ENCODE measurements at regions not wholly inside any gene's neighbourhood (a gene's known extent, or its start where the extent isn't known, plus 50 kb on each side); places are given as distances from the start of the nearest gene placed in this dataset.

GRCh38 chr2:225995796-225996461, 596.4 kb downstream of the NYAP2 start:
- Mint-ChIP-seq H3K27me3 (ENCODE audit: unreplicated experiment) (no peaks in the 10 kb centered on the region), H3K9me3 (ENCODE audit: unreplicated experiment) (no peaks in the 10 kb centered on the region), H3K27ac (ENCODE audit: unreplicated experiment) (no peak overlapping the region), H3K4me1 (ENCODE audit: unreplicated experiment) (no peaks in the 10 kb centered on the region), H3K36me3 (ENCODE audit: low read depth, unreplicated experiment) (no peaks in the 10 kb centered on the region), H3K4me3 (ENCODE audit: unreplicated experiment) (no peak overlapping the region)
- TF ChIP-seq CTCF (IDR thresholded peaks at IDR 0.05; ENCODE audit: unreplicated experiment) = no peak
- no peak for DNase-seq (ENCODE audit: low spot score)

- H3K27ac Mint-ChIP-seq (ENCODE audit: unreplicated experiment) = no peak overlapping the region
- H3K27me3 Mint-ChIP-seq (ENCODE audit: unreplicated experiment) = no peaks in the 10 kb centered on the region
- TF ChIP-seq CTCF (IDR thresholded peaks at IDR 0.05; ENCODE audit: unreplicated experiment) = no peak
- no peaks in the 10 kb centered on the region for H3K9me3 Mint-ChIP-seq (ENCODE audit: unreplicated experiment)
- no peak for DNase-seq (ENCODE audit: low spot score)
- H3K4me3 Mint-ChIP-seq (ENCODE audit: unreplicated experiment) = no peak overlapping the region
- H3K36me3 Mint-ChIP-seq (ENCODE audit: low read depth, unreplicated experiment) = no peaks in the 10 kb centered on the region
- no peaks in the 10 kb centered on the region for H3K4me1 Mint-ChIP-seq (ENCODE audit: unreplicated experiment)
These were observed 595.4 kb downstream of the NYAP2 start for GRCh38 chr2:225994748-225995405.

GRCh38 chr2:225993430-225993829, 593.9 kb downstream of the NYAP2 start:
- Mint-ChIP-seq H3K4me1 (ENCODE audit: unreplicated experiment) (no peaks in the 10 kb centered on the region), H3K27ac (ENCODE audit: unreplicated experiment) (no peak overlapping the region), H3K9me3 (ENCODE audit: unreplicated experiment) (no peaks in the 10 kb centered on the region), H3K4me3 (ENCODE audit: unreplicated experiment) (no peak overlapping the region), H3K27me3 (ENCODE audit: unreplicated experiment) (no peaks in the 10 kb centered on the region), H3K36me3 (ENCODE audit: low read depth, unreplicated experiment) (no peaks in the 10 kb centered on the region)
- no peak for DNase-seq (ENCODE audit: low spot score)
- no peak for TF ChIP-seq CTCF (IDR thresholded peaks at IDR 0.05; ENCODE audit: unreplicated experiment)

GRCh38 chr2:225989809-225990208, 590.3 kb downstream of the NYAP2 start:
- H3K9me3 Mint-ChIP-seq (ENCODE audit: unreplicated experiment) = no peaks in the 10 kb centered on the region
- DNase-seq (ENCODE audit: low spot score) = no peak
- H3K27me3 Mint-ChIP-seq (ENCODE audit: unreplicated experiment) = no peaks in the 10 kb centered on the region
- no peak overlapping the region for H3K4me3 Mint-ChIP-seq (ENCODE audit: unreplicated experiment)
- H3K27ac Mint-ChIP-seq (ENCODE audit: unreplicated experiment) = no peak overlapping the region
- H3K4me1 Mint-ChIP-seq (ENCODE audit: unreplicated experiment) = no peaks in the 10 kb centered on the region
- TF ChIP-seq CTCF (IDR thresholded peaks at IDR 0.05; ENCODE audit: unreplicated experiment) = no peak
- no peaks in the 10 kb centered on the region for H3K36me3 Mint-ChIP-seq (ENCODE audit: low read depth, unreplicated experiment)

- no peaks in the 10 kb centered on the region for H3K27me3 Mint-ChIP-seq (ENCODE audit: unreplicated experiment)
- no peak for DNase-seq (ENCODE audit: low spot score)
- TF ChIP-seq CTCF (IDR thresholded peaks at IDR 0.05; ENCODE audit: unreplicated experiment) = no peak
- no peak overlapping the region for H3K4me3 Mint-ChIP-seq (ENCODE audit: unreplicated experiment)
- H3K9me3 Mint-ChIP-seq (ENCODE audit: unreplicated experiment) = no peaks in the 10 kb centered on the region
- no peaks in the 10 kb centered on the region for H3K4me1 Mint-ChIP-seq (ENCODE audit: unreplicated experiment)
- no peaks in the 10 kb centered on the region for H3K36me3 Mint-ChIP-seq (ENCODE audit: low read depth, unreplicated experiment)
- H3K27ac Mint-ChIP-seq (ENCODE audit: unreplicated experiment) = no peak overlapping the region
These were observed 580.9 kb downstream of the NYAP2 start for GRCh38 chr2:225980372-225980771.

Data from endothelial cell (in vitro differentiated cells).